SKM-1 treated with dmso at 0.1 percent for 144 hours (cell line): ENCODE measurements at regions not wholly inside any gene's neighbourhood (a gene's known extent, or its start where the extent isn't known, plus 50 kb on each side); places are given as distances from the start of the nearest gene placed in this dataset.

Experiments
- DNase-seq: peaks from one replicate; lab custom pipeline; 2025; ENCODE audit not compliant: unreplicated experiment; lab: John Stamatoyannopoulos, UW

DNA sequence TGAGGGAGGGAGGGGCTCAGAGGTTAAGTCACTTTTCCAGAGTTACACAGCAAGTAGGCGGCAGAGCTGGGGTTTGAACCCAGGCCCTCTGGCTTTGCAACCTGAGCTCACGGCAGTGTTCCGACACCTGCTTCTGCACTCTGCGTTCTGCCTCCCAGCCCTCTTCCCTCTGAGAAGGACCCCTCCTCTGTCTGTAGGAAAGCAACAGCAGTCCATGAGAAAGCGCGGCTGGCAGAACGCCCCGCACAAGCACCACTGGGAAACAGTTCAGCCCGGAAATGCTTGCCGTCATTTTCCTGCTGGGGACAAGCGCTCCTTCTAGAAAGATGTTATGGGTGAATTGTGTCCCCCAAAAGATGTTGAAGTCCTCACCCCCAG, 241.1 kb downstream of the NPHP4 start:
- peak; percentile 35 for DNase-seq

DNA sequence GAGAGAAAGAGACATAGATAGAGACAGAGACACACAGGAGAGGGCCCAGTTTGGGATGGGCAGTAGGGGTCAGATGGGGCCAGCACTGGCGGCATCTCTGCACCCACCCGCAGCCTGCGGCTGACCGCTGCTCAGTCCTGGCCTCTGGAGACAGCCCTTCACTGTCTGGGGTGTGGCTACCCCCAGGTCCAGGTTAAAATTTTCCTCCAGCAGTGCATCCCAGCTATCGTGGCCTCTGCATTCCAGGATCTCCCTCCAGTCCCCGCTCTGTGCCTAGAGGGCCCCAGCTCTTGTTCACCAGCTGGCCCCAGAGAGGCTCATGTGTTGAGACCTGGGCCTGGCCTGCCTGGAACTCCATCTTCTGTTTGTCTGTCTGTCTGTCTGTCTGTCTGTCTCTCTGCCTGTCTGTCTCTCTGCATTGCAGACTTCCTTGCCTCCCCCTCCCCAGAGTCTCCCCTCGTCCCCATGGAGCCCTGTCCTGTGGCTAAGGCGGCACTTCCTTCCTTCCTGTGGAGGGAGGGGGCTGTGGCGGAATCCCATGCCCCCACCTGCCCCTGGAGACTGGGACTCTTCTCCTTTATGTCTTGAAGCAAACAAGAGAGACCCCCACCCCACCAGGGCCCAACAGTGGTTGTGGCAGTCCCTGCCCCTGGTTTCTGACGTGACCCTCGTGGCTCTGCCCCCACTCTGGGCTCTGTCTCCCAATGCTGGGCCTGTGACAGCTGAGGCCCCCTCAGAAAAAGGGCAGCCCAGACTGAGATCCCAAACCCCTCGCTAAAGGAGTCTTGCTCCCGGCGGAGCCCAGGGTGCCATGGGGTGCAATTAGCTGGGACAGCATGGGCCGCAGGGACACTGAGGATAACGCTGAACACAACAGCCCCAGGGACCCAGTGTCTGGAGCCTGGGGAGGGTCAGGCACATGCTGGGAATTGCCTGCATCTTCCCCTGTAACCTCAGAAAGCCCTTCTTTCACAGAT, 241.8 kb downstream of the NPHP4 start:
- DNase-seq = no peak

DNA sequence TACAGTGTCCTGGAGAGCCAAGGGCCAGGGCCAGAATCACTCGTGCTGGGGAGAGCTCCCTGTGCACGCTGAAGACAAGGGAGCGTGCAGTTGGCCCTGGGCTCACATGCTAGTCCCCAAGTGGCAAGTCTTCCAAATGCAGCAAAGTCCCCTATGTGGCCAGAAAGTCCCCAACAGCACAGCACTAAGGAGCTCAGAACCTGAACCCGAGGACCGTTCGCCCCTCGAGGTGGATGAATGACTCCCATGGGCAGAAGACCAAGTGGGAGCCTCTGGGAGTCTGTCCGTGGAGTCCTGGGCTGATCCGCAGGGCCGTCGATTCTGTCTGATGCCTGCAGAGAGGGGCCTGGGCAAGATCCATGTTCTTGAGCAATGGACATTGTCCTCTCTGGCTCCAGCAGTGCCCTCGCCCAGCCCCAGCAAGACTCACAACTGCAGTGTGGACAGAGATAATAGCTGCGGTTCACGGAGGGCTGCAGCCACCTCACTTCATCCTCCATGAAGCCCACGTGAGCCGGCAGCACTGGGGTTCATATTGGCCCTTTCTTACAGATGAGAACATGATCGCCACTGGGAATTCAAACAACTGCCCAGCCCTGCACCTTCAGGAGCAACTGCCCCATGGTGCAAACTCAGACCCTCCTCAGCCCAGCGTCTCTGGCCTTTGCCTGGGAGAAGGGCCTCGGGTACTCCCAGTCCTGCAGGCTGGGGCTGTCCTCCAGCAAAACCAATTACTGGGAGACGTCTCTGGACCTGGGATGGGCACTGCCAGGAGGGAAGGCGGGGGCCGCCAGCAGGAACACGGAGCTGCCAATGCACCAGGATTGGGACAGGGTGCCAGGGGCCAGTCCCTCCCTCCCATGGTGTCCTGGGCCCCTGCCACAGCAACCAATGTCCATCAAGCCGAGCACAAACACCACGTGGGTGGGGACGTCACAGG, 243.7 kb downstream of the NPHP4 start:
- DNase-seq = no peak

DNA sequence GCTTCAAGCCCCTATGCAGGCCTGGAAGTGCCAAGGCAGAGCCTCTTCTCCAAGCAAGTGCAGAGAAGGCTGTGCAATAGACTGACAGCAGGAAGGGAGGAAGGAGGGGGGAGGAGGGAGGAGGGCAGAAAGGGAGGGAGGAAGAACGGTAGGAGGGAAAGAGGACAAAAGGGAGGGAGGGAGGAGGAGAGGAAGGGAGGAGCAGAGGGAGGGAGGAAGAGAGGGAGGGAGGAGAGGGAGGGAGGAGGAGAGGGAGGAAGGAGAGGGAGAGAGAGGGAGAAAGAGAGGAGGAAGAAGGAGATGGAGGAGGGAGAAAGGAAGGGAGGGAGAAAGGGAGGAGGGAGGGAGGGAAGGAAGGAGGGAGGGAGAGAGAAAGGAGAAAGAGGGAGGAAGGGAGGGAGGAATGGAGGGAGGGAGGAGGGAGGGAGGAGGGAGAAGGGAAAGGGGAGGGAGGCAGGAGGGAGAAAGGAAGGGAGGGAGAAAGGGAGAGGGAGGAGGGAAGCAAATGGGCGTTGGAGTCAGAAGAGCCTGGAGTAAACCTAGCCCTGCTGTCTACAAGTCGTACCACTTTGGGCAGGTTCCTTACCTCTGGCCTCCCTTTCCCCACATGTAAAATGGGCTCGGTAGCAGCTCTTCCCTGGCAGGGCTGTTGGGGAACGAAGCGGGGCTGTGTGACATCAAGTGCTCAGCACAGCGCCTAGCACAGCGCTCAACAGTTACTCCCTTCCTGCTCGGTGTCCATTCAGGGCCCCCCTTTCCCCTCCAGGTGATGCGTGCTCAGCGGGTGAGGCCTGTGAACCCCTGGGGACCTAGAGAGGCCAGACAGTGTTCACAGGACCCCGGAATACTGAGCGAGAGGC, 244.6 kb downstream of the NPHP4 start:
- DNase-seq = no peak

DNA sequence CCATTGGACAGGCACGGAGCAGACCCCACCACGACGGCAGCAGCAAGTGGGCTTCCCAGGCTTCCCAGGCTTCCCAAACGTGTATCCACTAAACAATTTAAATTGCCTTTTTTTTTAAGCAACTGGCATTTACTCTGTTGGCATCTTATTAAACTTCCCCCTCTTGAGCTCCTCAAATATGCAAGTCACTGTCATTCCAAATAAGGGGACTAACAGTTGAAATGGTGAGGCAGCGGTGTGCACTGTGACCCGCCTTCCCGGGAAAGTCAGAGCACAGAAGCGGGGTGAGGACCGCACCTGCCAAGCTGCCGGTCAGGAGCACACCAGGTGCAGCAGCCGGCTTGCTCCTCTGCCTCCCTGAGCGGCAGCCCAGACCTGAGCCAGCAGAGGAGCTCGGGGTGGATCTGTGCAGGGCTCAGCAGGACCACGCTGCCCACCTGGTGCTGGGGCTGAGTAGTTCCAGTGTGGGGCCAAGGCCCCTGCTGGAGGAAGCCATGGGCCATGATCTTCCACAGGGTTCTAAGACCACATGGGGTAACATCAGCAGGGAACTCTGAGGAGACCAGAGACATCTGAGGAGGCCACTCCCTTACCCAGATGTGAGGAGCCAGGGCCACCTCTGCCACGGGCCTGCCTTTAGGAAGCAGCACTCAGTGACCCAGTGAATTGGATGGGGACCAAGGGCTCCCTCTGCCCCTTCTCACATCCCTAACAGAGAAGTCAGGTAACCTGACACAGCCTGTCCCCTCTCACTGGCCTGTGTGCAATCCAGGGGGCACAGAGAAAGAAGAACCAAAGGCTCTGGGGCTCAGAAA, 245.4 kb downstream of the NPHP4 start:
- no peak for DNase-seq

DNA sequence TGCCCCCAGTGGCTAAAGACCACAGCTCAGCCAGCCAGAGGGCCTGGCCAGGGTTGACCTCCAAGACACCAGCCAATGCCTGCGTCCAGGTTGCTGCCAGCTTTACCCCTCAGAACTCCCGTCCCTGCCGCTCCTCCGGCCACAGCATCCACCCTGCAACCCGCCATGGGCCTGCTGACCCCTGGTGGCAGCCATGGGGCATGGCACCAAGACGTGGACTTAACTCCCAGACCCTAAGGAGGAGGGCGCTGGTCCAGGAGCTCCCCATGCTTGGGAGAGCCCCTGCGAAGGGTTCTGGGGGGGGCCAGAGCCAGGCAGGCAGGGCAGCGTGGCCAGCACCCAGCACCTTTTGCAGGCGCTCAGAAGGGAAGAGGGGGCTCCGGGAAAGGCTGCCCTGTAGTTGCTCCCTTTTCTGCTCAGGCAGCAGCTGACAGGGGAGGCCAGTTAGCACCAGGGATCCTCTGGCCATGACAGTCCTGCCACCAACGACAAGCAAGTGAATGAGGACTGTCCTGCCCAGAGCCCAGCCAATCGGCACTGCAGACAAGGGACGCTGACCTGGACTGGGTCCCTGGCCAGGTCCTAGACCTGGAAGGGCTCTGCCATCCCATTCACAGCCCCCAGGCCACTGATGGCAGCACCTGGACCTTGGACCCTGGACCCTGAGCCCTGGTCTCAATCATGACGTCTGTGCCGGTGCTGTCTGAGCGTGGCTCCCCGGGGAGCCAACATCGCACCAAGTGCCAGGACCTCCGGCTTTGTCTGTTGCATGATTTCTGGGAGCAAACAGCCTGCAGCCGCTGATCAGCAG, 246.2 kb downstream of the NPHP4 start:
- DNase-seq = peak; percentile 30

DNA sequence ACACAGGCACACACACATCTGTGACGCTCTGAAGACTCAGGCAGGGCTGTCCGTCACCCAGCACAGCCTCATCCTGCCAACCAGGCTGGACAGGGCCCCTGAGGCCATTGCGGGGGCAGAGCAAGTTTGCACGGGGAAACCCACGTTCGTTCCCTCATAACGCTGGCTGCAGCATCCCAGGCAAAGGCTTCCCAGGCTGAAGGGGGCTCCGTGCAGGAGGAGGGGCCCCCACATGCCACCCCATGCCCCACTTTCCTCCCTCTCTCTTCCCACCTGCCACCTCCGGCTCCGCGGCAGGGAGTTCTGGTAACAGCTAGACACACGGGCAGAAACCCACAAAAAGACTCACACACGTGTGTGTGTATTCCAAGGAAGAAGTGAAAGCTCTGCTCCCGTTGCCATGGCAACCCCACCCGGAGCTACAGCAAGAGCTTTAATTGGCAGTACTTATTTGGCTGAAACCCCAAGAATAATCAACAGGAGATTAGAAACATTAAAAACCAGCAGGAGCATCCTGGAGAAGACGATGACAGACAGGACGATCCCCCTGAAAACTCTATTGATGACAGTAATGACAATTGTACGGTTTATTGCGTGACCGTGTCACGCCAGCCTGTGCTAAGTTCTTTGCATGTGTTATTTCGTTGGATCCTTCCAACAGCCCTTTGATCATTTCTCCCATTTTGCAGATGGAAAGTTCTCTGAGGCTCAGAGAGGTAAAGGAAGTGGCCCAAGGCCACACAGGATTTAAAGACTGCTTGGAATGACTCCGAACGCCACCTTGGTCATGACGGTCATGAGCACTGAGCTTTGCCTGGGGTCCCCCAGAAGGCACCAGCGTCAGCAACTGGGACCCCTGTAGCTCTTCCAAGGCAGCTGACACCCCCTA, 247.1 kb downstream of the NPHP4 start:
- no peak for DNase-seq

DNA sequence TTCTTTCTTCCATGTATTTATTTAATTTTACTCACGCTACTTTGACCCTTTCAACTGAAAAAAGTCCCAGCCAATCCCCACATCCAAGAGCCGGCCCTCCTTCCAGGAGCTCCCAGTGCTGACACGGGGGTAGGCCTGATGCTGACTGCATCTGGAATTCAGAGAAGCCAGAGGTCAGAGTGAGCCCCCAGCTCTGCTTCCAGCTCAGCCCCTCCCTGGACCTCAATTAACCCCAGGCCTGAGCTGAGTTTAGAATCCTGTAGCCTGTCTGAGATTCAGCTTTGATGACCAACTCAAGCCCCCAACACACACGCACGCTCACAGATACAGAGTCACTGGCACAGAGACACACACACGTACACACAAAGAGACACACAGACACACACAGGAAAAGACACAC, 247.9 kb downstream of the NPHP4 start:
- DNase-seq = no peak

DNA sequence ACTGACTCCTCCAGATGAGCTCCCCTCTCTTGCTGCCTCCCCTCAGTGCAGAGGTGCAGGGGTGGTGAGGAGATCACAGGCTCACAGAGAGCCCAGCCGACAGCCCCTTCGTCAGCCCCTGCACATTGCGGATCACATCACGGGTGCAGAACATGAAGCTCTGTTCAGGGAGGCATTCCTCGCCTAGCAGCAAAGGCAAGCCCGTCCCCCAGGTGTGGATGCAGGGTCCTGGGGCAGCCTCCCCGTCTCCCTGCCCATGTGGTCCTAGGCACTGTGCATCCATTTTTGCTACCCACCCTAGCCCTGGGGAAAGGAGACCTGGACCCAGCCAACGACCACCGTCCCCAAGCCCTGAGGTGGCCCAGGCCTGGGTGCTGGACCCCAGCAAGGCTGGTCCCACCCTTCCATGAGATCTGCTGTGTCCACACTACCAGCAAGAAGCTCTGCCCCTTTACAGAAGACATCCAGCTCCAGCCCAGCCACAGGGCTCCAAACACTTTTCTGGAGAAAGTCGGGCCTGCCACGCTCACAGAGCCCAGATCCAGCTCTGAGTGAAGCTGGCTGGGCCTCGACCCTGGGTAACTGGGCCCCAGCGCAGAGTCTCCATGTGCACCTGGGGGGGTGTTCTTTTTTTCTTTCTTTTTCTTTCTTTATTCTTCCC, 248.7 kb downstream of the NPHP4 start:
- DNase-seq = no peak

DNA sequence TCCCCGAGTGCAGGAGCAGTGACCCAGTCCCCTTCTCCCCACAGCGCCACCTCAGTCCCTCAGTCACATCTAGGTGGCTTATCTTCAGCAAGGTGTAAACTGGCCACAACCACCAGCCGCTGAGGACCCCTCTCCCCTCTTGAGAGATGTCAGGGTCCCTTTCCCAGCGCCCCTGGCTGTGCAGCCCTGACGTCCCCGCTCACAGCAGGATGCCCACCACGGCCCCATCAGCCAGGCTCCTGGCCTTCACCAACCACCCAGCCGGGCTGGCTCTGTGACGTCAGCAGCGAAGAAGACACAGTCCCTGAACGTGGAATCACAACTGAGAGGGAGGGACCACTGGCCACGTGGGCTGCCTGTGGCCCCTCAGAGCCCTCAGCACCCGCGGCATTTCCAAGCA, 249.4 kb downstream of the NPHP4 start:
- no peak for DNase-seq

DNA sequence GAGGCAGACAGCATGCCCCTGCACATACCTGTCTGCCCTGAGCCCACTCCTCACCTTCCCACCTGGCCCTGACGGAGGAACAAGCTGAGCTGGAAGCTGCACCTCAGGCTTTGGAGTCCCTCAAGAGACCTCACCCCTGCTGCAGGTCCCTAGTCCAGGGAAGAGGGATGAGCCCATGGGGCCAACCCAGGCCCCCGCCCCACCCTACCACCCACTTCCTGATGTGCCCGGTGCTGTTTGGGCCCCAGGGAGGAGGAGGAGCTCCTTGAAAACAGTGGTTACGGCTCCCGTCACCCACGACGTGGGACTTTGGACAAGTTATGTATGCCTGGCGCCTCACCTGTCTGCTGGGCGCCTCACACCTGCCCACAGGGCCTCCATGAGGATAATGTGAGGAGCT, 250.2 kb downstream of the NPHP4 start:
- DNase-seq = no peak

DNA sequence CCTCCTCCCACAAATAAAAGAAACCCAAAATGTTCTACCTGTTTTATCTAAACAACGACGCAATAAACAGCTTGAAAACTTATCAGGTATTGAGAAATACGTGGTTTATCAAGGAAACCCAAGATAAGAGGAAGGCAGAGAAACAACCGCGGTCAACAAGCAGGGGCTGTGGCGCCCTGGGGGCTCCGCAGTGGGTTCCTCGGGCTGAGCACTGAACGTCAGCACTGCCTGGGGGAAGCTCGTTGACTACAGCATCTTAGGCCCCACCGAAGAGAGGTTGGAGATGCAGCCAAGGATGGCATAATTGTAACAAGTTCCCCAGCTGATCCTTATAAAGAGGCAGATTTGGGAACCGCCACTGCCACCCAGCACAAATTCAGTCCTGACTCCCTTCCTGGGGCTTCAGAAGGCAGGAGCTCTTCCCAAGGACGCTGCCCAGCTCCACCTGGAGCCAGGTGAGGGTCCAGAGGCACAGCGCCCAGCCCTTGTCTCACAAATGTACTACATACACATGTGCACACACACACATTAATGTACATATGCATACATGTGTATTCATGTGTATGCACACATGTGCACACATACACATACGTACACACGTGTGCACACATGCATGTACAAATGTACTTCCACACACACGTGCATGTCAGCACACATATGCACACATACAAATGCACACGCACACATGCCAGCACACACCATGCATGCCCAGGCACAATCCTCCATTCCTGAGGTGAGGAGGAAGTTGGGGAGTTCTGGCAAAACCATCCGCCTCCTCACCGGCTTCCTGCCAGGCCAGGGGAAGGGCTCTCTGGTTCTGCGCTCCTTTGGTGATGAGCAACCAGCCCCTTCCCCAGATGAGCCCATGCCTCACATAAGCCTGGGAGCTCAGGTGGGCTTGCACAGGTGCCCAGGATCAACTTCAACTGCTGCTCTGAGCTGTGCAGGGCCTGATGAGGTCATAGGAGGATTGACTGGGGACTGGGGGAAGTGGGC, 251.1 kb downstream of the NPHP4 start:
- no peak for DNase-seq

DNA sequence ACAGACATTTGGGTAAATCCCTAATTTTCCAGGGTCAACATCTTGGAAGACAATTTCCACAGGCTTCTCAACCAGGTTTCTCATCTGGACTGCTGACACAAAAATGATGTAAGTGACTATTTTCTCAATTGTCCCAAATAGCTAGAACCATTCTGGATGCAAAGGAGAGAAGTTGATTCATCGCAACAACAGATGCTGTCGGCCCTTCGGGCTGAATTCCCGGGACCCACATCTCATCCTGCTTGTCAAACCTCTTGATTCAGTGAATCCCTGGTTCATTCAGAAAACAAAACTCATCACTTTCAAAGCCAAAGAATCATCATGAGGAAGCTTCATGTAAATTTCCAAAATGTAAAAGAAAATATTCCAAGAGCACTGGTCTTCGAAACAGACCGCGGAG, 251.8 kb downstream of the NPHP4 start:
- no peak for DNase-seq

DNA sequence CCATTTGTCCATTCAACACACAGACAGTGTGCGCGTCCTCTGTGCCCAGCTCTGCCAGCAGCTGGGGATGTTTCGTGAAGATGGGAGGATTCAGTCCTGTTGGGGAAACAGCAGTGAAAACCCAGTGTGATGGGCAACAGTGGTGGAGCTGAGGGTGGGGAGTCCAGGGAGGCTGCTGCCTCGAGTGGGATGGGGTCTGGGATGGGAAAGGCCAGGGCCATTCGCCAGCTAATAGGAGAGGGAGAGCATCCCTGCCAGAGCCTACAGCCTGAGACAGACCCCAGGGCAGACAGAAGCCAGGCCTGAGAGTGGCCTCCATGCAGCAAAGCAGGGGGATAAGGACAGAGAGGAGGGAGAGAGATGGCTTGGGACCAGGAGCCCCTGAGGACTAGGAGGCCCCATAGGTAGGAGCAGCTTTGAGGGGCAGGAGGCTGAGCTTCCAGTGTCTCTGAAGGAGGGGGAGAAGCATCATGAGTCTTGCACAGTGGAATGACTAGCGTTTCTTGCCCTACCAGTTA, 252.6 kb downstream of the NPHP4 start:
- no peak for DNase-seq

DNA sequence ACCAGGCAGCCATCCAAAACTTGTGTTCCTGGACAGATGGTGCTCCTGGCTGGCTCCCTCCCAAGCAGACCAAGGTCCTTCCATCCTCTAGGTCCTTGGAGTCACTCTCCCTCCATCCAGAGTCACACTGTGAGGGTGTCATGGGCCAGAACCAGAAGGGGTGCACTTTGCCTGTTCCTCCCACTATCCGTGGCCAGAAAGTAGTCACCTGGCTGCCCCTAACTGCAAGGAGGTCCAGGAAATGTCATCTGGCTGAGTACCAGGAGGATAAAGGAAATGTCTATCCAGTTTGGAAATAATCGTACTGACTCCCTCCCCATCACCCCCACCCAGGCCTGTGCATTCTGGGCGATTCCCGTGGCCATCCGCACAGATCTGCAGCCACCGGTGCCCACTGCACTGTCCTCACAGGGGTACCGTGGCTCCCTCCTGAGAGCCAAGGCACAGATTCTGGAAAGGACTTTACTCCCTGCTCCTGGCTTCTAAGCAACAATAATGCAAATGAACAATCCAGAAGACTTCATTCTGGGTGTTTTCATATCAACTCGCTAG, 253.2 kb downstream of the NPHP4 start:
- no peak for DNase-seq

DNA sequence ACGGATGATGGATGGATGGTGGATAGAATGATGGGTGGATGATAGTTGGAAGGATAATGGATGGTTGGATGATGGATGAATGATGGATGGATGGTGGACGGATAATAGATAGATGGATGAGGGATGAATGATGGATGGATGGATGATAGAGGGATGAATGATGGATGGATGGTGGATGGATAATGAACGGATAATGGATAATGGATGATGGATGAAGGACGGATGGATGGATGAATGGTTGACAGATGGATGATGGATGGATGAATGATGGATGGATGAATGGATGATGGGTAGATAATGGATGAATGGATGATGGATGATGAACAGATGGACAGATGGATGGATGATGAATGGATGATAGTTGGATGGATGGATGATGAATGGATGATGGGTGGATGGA, 255.1 kb downstream of the NPHP4 start:
- DNase-seq = no peak
